MM.1S (cell line): ENCODE measurements at regions not wholly inside any gene's neighbourhood (a gene's known extent, or its start where the extent isn't known, plus 50 kb on each side); places are given as distances from the start of the nearest gene placed in this dataset.

Experiments
- DNase-seq: peaks from one replicate; pipeline ENCODE4 v3.0.0-alpha.2; 2015
- H2AFZ ChIP-seq: fragments of 300-600 bp; sonication (generic); 2 replicates; pipeline ENCODE4 v1.6.0; 2016; ENCODE audit warnings: antibody characterized with exemption, low read length
- H3F3A ChIP-seq: fragments of 300-600 bp; sonication (generic); 2 replicates; pipeline ENCODE4 v1.6.1; 2016; ENCODE audit warnings: mild to moderate bottlenecking, antibody characterized with exemption, low read length, moderate library complexity, mixed read lengths; ENCODE audit not compliant: insufficient read depth
- H3K27ac ChIP-seq: fragments of 300-600 bp; sonication (generic); 2 replicates; pipeline ENCODE4 v1.5.1; 2016; ENCODE audit warnings: mild to moderate bottlenecking, low read length
- H3K27me3 ChIP-seq: fragments of 300-600 bp; sonication (generic); replicated peaks from 2 replicates; pipeline ENCODE4 v1.6.0; 2016; ENCODE audit warnings: low read length; ENCODE audit not compliant: insufficient read depth
- H3K36me3 ChIP-seq: fragments of 300-600 bp; sonication (generic); replicated peaks from 2 replicates; pipeline ENCODE4 v1.6.1; 2016; ENCODE audit warnings: mild to moderate bottlenecking, low read length, mixed read lengths; ENCODE audit not compliant: insufficient read depth
- H3K4me1 ChIP-seq: fragments of 300-600 bp; sonication (generic); 2 replicates; pipeline ENCODE4 v1.6.1; 2016; ENCODE audit warnings: low read length, mixed read lengths
- H3K4me2 ChIP-seq: fragments of 300-600 bp; sonication (generic); 2 replicates; pipeline ENCODE4 v1.6.0; 2016; ENCODE audit warnings: low read depth, low read length
- H3K4me3 ChIP-seq: fragments of 300-600 bp; sonication (generic); 2 replicates; pipeline ENCODE4 v1.5.1; 2016; ENCODE audit warnings: low read length, mixed read lengths
- H3K79me2 ChIP-seq: fragments of 300-600 bp; sonication (generic); 2 replicates; pipeline ENCODE4 v1.6.1; 2016; ENCODE audit warnings: mixed run types, low read length, mixed read lengths
- H3K9ac ChIP-seq: fragments of 300-600 bp; sonication (generic); 2 replicates; pipeline ENCODE4 v1.6.1; 2016; ENCODE audit warnings: low read length, mixed read lengths
- H3K9me2 ChIP-seq: fragments of 300-600 bp; sonication (generic); replicated peaks from 2 replicates; pipeline ENCODE4 v1.6.1; 2016; ENCODE audit warnings: mild to moderate bottlenecking, low read length, mixed read lengths; ENCODE audit not compliant: insufficient read depth
- H3K9me3 ChIP-seq: fragments of 300-600 bp; sonication (generic); replicated peaks from 2 replicates; pipeline ENCODE4 v1.6.1; 2016; ENCODE audit warnings: mild to moderate bottlenecking, low read length, mixed read lengths; ENCODE audit not compliant: insufficient read depth
- H4K20me1 ChIP-seq: fragments of 300-600 bp; sonication (generic); 2 replicates; pipeline ENCODE4 v1.6.1; 2016; ENCODE audit warnings: mild to moderate bottlenecking, low read length, moderate library complexity, mixed read lengths; ENCODE audit not compliant: insufficient read depth
- CTCF ChIP-seq: fragments of 300-600 bp; sonication (generic); IDR thresholded peaks from 2 replicates; pipeline ENCODE4 v1.5.1; 2016; ENCODE audit warnings: antibody characterized with exemption, low read length, mixed read lengths
- EZH2 ChIP-seq: fragments of 300-600 bp; sonication (generic); optimal IDR thresholded peaks from 2 replicates; pipeline ENCODE3; 2017; ENCODE audit warnings: low read depth, mild to moderate bottlenecking, antibody characterized with exemption, low read length, mixed read lengths
- EZH2phosphoT487 ChIP-seq: fragments of 300-600 bp; sonication (generic); IDR thresholded peaks from 2 replicates; pipeline ENCODE4 v1.6.1; 2018; ENCODE audit warnings: antibody characterized with exemption, low read length

GRCh38 chrX:11867610-11868345 lies 109.7 kb downstream of the MSL3 start:
- no peak for DNase-seq
- Histone ChIP-seq H3K36me3 (no peaks in the 10 kb centered on the region), H3K27ac (no peak overlapping the region), H3K4me1 (no peaks in the 10 kb centered on the region), H3K4me2 (no peak overlapping the region), H3K9me2 (no peaks in the 10 kb centered on the region), H3F3A (no peaks in the 10 kb centered on the region), H2AFZ (no peak overlapping the region), H3K27me3 (no peaks in the 10 kb centered on the region), H4K20me1 (no peaks in the 10 kb centered on the region), H3K9me3 (no peaks in the 10 kb centered on the region), H3K79me2 (no peaks in the 10 kb centered on the region), H3K4me3 (no peak overlapping the region), H3K9ac (no peak overlapping the region)
- TF ChIP-seq CTCF (no peak), EZH2phosphoT487 (no peak), EZH2 (no peak)

GRCh38 chrX:11870789-11871188 lies 112.8 kb downstream of the MSL3 start:
- H3K27ac ChIP-seq: no peak overlapping the region
- no peak overlapping the region for H3K4me3 ChIP-seq
- H3K9me3 ChIP-seq: no peaks in the 10 kb centered on the region
- H2AFZ ChIP-seq: no peak overlapping the region
- TF ChIP-seq EZH2 (no peak), CTCF (no peak), EZH2phosphoT487 (no peak)
- no peaks in the 10 kb centered on the region for H3K27me3 ChIP-seq
- no peak overlapping the region for H3K9ac ChIP-seq
- no peaks in the 10 kb centered on the region for H3F3A ChIP-seq
- H4K20me1 ChIP-seq: no peaks in the 10 kb centered on the region
- no peaks in the 10 kb centered on the region for H3K36me3 ChIP-seq
- H3K79me2 ChIP-seq: no peaks in the 10 kb centered on the region
- H3K9me2 ChIP-seq: no peaks in the 10 kb centered on the region
- DNase-seq: no peak
- no peaks in the 10 kb centered on the region for H3K4me1 ChIP-seq
- H3K4me2 ChIP-seq: no peak overlapping the region

GRCh38 chrX:11881485-11882170 lies 123.6 kb downstream of the MSL3 start:
- Histone ChIP-seq H3K27me3 (no peaks in the 10 kb centered on the region), H2AFZ (no peak overlapping the region), H3K27ac (no peak overlapping the region), H3K4me2 (no peak overlapping the region), H4K20me1 (no peaks in the 10 kb centered on the region), H3K4me1 (no peaks in the 10 kb centered on the region), H3K9me2 (no peaks in the 10 kb centered on the region), H3K4me3 (no peak overlapping the region), H3K79me2 (no peaks in the 10 kb centered on the region), H3K9me3 (no peaks in the 10 kb centered on the region), H3F3A (no peaks in the 10 kb centered on the region), H3K36me3 (no peaks in the 10 kb centered on the region), H3K9ac (no peak overlapping the region)
- TF ChIP-seq CTCF (no peak), EZH2 (no peak), EZH2phosphoT487 (no peak)
- no peak for DNase-seq
